ENCODE measurements at regions not wholly inside any gene's neighbourhood (a gene's known extent, or its start where the extent isn't known, plus 50 kb on each side); places are given as distances from the start of the nearest gene placed in this dataset.

DNA sequence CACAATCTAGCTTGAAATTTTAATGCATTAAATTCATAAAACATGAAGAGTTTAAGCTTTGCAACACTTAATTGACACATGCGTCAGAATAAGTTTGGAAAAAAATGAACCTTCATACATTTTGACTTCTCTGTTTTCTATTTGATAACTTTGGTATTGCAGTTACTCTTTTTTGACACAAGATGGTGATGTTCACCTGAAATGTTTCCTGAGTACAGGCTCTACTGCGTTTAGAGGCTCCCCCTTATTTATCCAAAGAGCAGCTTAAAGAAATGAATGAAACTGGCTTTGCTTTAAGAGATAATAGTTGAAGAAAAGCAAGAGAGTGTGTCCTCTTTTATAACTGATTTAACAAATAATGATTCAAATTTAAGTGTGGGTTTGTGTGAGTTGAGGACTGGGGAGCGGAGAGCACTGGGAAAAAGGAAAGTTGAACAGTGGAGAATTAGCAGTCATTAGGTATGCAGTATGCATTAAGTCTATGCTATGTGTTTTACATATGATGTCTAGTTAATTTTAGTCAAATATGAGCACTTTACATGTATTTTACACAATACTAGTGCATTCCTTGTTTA, 180.6 kb upstream of the NUDT6 start:
- DNase-seq: no peak

DNA sequence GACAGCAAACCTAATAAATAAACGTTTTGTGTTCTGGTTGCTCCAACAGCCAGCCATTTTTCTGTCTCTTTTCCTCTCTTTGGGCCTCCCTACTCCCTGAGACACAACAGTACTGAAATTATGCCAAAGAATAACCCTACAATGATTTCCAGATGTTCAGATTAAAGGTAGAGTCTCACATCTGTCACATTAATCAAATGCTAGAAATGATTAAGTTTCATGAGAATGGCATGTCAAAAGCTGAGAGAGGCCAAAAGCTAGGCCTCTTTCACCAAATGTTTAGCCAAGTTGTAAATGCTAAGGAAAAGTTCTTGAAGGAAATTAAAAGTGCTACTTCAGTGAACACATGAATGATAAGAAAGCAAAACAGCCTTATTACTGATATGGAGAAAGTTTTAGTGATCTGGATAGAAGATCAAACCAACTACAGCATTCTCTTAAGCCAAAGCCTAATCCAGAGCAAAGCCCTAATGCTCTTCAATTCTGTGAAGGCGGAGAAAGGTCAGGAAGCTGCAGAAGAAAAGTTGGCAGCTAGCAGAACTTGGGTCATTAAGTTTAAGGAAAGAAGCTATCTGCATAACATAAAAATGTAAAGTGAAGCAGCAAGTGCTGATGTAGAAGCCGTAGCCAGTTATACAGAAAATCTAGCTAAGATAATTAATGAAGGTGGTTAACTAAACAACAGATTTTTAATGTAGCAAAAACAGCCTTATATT, 182.1 kb upstream of the NUDT6 start:
- peak; percentile 52 for DNase-seq

- DNase-seq: no peak
These were observed 182.6 kb upstream of the NUDT6 start for GRCh38 chr4:123105026-123105420.

GRCh38 chr4:123106747-123107146, 184.3 kb upstream of the NUDT6 start:
- DNase-seq: no peak

DNA sequence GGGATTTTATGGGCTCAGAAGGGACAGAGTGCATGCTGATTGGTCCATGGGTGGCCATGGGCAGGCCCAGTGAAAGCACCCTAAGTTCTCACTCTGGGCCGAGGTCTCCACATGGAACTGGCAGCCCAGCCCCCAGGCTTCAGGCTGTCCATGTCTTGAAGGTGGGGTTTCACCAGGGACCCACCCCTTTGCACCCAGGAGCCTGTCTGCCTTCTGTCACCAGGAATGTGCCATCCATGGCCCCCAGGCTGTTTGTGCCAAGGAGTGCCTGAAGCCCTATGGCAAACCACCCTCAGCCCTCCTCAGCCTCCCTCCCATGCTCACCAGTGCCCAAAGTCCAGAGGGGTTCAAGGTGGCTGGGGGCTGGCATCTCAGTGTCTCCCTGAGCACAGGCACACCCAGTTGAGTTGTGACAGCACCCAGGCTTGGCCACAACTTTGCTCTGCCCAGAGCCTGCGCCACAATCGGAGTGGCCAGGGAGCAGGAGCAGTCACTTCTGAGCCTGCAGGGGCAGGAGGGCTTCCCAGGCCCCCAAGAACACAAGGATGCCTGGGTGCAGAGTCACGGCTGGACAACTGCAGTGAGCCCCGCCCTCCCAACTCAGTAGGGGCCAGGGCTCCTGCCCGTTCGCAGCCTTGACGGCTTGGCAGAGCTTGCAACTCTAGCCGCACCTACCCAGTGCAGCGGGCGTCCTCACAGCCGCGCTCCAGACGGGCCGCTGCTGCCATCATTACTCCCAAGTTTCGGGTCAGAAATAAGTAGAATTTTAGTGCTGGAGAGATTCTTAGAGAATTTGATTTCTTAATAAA, 185.3 kb upstream of the NUDT6 start:
- DNase-seq: no peak

GRCh38 chr4:123109139-123109538, 186.7 kb upstream of the NUDT6 start:
- no peak for DNase-seq

- DNase-seq: peak; percentile 71
These were observed 187.8 kb upstream of the NUDT6 start for GRCh38 chr4:123110147-123110546.

DNA sequence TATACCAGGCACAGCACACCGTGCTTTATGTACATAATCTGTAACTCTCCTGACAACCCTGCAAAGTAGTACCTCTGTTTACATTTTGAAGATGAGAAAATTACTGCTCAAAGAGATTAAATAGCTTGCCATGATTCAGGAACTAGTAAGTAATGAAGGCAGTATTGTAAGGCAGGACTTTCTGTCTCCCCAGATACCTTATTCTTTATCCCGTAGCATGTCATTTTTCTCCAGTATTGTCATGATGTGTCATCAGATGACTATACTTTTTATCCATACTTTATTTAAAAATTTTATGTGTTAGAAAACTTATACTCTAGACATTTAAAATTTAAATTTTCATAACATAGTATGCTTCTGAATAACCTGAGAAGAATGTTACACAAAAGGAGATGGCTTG, 188.3 kb upstream of the NUDT6 start:
- no peak for DNase-seq

GRCh38 chr4:123113155-123113554, 190.8 kb upstream of the NUDT6 start:
- peak; percentile 61 for DNase-seq

DNA sequence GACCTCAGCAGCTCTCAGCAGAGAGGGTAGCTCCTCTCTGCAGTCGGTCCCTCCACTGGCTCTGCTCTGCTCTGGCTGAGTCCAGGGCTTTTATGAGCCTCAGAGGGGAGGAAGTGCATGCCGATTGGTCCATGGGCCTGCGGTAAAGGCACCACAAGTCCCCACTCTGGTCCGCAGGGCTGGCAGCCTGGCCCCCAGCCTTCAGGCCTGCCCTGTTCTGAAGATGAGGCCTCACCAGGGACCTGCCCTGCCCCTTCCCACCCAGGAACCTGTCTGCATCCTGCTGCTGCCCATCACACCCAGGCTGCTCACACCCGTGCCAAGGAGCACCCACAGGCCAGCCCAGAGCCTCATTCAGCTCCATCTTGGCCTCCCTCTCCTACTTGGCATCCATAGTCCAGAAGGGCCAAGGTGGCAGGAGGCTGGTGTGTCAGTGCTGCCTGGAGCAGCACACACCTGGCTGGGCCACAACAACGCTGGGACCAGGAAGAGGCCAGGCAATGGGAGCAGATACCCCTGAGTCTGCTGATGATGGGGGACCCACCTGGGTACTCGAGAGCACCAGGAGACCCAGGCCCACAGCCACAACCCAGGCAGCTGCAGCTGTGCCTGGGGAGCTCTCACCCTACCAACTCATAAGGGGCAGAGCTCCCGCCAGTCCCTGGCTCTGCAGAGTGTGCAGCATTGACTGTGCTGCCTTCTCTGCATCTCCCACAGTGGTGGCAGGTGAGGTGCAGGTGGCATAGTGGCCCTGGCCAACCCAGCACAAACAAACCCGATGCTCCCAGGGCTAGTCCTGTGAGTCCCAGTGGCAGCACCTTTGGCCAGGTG, 191.9 kb upstream of the NUDT6 start:
- DNase-seq: no peak

- DNase-seq: no peak
These were observed 192.7 kb upstream of the NUDT6 start for GRCh38 chr4:123114915-123115756.

DNA sequence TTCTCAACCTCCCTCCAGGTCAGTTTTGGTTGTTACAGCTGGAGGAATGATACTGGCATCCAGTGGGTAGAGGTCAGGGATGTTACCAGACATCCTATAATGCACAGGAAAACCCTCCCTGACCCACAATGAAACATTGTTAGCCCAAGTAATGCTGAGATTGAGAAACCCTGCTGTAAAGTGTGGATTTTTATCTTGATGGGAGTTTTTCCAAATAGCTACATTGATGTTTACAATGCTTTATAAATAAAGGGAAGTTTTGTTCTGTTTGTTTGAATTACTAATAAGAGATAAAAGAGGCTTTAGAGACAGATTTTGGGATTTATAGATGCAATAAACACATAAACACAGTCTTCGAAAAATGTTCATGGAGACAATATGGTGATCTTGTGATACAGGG, 194.0 kb upstream of the NUDT6 start:
- no peak for DNase-seq

- DNase-seq: no peak
These were observed 198.1 kb upstream of the NUDT6 start for GRCh38 chr4:123120473-123120872.

DNA sequence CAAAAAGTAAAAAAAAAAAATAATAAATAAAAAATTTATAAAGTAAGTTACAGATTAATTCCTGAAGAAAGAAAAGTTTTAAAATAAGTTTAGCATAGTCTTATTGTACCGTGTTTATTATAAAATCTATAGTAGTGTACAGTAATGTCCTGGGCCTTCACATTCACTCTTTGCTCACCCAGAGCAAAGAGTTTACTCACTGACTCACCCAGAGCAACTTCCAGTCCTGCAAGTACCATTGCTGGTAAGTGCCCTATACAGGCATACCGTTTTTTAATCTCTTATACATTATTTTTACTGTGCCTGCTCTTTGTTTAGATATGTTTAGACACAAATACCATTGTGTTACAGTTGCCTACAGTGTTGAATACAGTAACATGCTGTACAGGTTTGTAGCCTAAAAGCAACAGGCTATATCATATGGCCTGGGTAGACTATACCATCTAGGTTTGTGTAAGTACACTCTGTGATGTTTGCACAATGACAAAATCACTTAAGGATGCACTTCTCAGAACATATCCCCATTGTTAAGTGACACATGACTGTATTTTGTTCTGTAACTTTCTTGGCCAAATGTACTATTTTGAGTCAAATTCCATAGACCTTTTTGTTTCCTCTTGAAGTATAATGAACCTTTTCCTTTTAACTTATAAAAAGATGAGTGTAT, 199.0 kb upstream of the NUDT6 start:
- no peak for DNase-seq

DNA sequence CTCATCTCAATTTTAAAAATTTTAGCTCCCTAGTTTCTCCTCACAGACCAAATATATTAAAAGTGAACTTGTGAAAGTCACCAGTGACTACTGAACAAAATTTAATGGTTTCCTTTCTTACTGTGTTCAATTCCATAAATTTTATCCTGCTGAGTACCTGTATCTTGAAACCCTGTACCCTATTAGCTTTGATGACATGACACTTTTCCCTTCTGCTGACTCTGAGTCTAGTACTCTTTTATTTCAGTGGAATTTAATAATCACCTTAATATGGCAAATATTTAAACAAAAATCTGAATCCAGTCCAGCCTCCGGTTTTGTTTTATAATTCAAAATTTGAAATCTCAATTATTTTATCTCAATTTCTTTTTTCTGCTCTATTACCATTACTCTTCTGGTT, 203.1 kb upstream of the NUDT6 start:
- DNase-seq: no peak

DNA sequence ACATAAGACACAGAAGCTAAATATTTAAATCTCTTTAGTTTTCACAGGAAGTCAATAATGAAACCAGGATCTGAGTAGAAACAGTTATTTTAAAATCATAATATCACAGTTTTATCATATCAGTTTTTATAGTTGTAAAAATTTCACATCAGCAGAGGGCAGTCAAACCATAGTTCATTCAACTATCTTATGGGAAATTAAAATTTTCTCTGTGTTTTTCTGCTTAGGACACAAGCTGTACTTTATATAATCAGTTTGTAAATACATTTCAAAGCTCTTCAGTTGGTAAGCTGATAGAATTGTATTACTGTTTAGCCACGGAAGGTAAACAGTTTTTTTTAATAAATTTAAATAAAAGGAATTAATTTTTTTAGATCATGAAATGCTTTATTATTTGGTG, 204.8 kb upstream of the NUDT6 start:
- peak; percentile 59 for DNase-seq

- no peak for DNase-seq
These were observed 205.5 kb upstream of the NUDT6 start for GRCh38 chr4:123127875-123128274.

DNA sequence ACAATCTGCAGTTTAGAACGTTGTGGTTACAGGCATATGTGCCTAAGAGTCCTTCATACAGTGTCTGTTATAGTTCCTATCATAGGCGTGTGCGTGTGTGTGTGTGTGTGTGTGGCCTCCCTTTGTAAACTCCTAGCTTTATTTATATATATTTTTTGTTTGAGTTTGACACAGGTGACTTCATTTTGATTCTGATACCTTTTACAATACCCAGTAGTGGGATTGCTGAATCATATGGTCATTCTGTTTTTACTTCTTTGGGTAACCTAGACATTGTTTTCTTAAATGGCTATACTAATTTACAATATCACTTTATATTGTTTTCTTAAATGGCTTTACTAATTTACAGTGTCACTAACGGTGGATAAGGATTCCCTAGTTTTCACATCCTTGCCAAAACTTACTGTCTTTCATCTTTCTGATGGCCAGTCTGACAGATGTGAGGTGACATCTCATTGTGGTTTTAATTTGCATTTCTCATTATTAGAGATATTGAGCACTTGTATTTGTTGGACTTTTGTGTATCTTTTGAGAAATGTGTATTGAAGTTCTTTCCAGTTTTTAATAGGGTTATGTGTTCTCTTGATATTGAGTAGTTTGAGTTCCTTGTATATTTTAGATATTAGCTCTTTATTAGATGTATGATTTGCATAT, 211.1 kb upstream of the NUDT6 start:
- no peak for DNase-seq

GRCh38 chr4:123144616-123145015, 222.2 kb upstream of the NUDT6 start:
- no peak for DNase-seq

GRCh38 chr4:123158576-123158975, 236.2 kb upstream of the NUDT6 start:
- no peak for DNase-seq

GRCh38 chr4:123159479-123159878, 237.1 kb upstream of the NUDT6 start:
- DNase-seq: no peak

Data from hindlimb muscle (tissue), 1 donor.